Activated T-cell treated with anti-CD3 and anti-CD28 coated beads for 24 hours (primary cell): ENCODE measurements at regions not wholly inside any gene's neighbourhood (a gene's known extent, or its start where the extent isn't known, plus 50 kb on each side); places are given as distances from the start of the nearest gene placed in this dataset.

Experiments used
- DNase-seq: peaks from one replicate; pipeline ENCODE4 v3.0.0-alpha.2; 2020; ENCODE audit warnings: low read depth

GRCh38 chr20:63056236-63057170 lies 49.7 kb upstream of the BHLHE23 start:
- DNase-seq, result peak; percentile 29
